Activated T-helper 17 cell treated with anti-CD3 and anti-CD28 coated beads, Interleukin-2, amount 50 U/mL, for 72 hours (primary cell): ENCODE measurements at regions not wholly inside any gene's neighbourhood (a gene's known extent, or its start where the extent isn't known, plus 50 kb on each side); places are given as distances from the start of the nearest gene placed in this dataset.
"Not testable (repeated sequence)": the region's sequence is repeated elsewhere in the genome, so short reads cannot be mapped to it uniquely, and the experiment has no call there.

ENCODE experiments used
- ATAC-seq: fragments of 150-1000 bp; cut with Tn5 transposase; replicated peaks from 2 replicates; pipeline ENCODE4 v1.10.0; 2021; ENCODE audit warnings: mild to moderate bottlenecking, moderate library complexity
- H3K27ac Mint-ChIP-seq: one replicate; pipeline ENCODE4 v1.8.0; 2022; ENCODE audit warnings: mixed read lengths
- H3K27me3 Mint-ChIP-seq: one replicate; pipeline ENCODE4 v1.8.0; 2022; ENCODE audit warnings: mixed read lengths
- H3K36me3 Mint-ChIP-seq: one replicate; pipeline ENCODE4 v1.8.0; 2022; ENCODE audit warnings: low read depth, mild to moderate bottlenecking, mixed read lengths
- H3K4me1 Mint-ChIP-seq: one replicate; pipeline ENCODE4 v1.8.0; 2022; ENCODE audit warnings: mixed read lengths
- H3K4me3 Mint-ChIP-seq: one replicate; pipeline ENCODE4 v1.8.0; 2022; ENCODE audit warnings: mild to moderate bottlenecking, mixed read lengths
- H3K9me3 Mint-ChIP-seq: one replicate; pipeline ENCODE4 v1.8.0; 2022; ENCODE audit warnings: mixed read lengths

DNA sequence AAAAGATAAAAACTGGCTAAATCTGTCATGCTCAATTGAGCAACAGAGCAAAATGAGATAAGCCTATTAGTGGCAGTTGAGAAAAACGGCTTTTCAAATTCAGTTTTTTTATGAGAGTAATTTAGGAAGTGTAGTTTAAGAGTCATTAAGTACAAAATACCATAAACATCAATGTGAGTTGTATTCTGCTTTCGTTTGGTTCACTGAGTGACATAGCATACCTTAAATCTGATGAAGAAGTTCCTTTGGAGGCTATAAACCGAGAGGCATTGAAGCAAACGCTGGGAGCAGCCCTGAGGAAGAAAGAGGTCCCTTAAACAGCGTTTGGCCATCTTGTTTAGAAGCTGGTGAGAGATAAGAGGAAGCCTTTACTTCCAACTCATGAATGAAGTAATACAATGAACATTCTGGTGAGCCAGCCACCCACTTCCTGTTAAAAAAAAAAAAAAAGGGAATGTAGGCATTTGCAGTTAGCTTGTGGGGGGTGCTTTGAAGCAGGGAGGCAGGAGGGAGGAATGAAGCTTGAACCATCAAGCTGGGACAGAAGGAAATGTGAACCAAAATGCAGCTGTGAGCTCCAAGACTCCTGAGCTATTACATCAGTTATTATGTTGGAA lies 132.3 kb downstream of the ZNF330 start:
- H3K27ac Mint-ChIP-seq, result no peak overlapping the region
- H3K4me3 Mint-ChIP-seq, result no peak overlapping the region
- H3K27me3 Mint-ChIP-seq, result no peaks in the 10 kb centered on the region
- H3K9me3 Mint-ChIP-seq, result no peaks in the 10 kb centered on the region
- no peaks in the 10 kb centered on the region for H3K4me1 Mint-ChIP-seq
- no peaks in the 10 kb centered on the region for H3K36me3 Mint-ChIP-seq
- ATAC-seq, result no peak

- Mint-ChIP-seq H3K27ac (no peak overlapping the region), H3K36me3 (no peaks in the 10 kb centered on the region), H3K9me3 (peaks cover 3% of the 10 kb centered on the region), H3K4me3 (no peak overlapping the region), H3K27me3 (peaks cover 3% of the 10 kb centered on the region), H3K4me1 (no peaks in the 10 kb centered on the region)
- no peak for ATAC-seq
Measured at GRCh38 chr4:141356321-141356962, 135.7 kb downstream of the ZNF330 start.

DNA sequence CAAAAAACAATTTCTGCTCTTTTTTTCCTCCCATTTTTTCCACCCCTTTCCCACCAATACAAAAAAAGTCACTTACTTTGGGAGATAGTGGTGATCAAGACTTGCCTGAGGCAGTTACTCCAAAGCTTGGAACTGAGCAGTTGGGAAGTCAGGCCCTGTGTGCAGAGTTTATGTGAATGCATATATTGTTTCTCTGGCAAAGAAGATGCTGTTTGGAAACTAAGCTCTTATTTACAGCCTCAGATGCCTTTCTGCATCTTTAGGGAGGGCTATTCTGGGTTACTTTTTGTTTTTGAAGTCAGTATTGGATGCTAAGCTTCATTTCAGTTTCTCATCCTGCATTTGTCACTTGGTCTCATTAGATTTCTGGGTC lies 136.3 kb downstream of the ZNF330 start:
- H3K9me3 Mint-ChIP-seq, result peaks cover 3% of the 10 kb centered on the region
- H3K36me3 Mint-ChIP-seq, result no peaks in the 10 kb centered on the region
- no peak for ATAC-seq
- H3K27ac Mint-ChIP-seq, result no peak overlapping the region
- H3K4me1 Mint-ChIP-seq, result no peaks in the 10 kb centered on the region
- H3K27me3 Mint-ChIP-seq, result peaks cover 3% of the 10 kb centered on the region
- H3K4me3 Mint-ChIP-seq, result no peak overlapping the region

GRCh38 chr4:141368241-141368640 lies 147.5 kb downstream of the ZNF330 start:
- not testable (repeated sequence) for ATAC-seq, H3K4me3 Mint-ChIP-seq, H3K27me3 Mint-ChIP-seq, H3K27ac Mint-ChIP-seq, H3K4me1 Mint-ChIP-seq, H3K36me3 Mint-ChIP-seq, H3K9me3 Mint-ChIP-seq

- Mint-ChIP-seq H3K27ac (no peak overlapping the region), H3K36me3 (no peaks in the 10 kb centered on the region), H3K4me3 (no peak overlapping the region), H3K4me1 (no peaks in the 10 kb centered on the region), H3K9me3 (peaks cover 4% of the 10 kb centered on the region), H3K27me3 (peaks cover 13% of the 10 kb centered on the region)
- no peak for ATAC-seq
Measured at GRCh38 chr4:141371206-141371605, 150.5 kb downstream of the ZNF330 start.

GRCh38 chr4:141375855-141376254 lies 155.2 kb downstream of the ZNF330 start:
- no peaks in the 10 kb centered on the region for H3K4me1 Mint-ChIP-seq
- H3K4me3 Mint-ChIP-seq, result no peak overlapping the region
- no peak for ATAC-seq
- no peaks in the 10 kb centered on the region for H3K36me3 Mint-ChIP-seq
- H3K27me3 Mint-ChIP-seq, result peaks cover 22% of the 10 kb centered on the region
- H3K27ac Mint-ChIP-seq, result no peak overlapping the region
- peaks cover 4% of the 10 kb centered on the region for H3K9me3 Mint-ChIP-seq

DNA sequence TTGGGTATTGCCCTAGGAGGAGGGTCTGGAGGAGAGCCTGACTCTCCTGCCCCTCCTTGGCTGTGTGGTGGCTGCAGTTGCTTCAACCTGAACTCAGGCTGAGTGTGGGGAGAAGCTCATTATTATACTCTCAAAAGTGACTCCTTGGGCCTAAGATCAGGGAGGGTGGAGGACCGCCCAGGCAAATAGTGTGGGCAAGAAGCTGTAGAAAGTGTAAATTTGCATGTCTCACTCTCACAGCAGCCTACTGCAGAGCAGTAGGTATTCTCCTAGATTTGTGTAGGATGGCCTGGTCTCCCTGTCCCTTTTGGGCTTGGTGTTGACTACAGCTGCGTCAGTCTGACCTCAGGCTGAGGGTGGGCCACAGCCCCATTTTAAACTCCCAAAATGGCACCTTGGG lies 156.1 kb downstream of the ZNF330 start:
- Mint-ChIP-seq H3K4me3 (no peak overlapping the region), H3K27me3 (peaks cover 22% of the 10 kb centered on the region), H3K36me3 (no peaks in the 10 kb centered on the region), H3K9me3 (peaks cover 4% of the 10 kb centered on the region), H3K4me1 (no peaks in the 10 kb centered on the region), H3K27ac (no peak overlapping the region)
- ATAC-seq, result no peak

DNA sequence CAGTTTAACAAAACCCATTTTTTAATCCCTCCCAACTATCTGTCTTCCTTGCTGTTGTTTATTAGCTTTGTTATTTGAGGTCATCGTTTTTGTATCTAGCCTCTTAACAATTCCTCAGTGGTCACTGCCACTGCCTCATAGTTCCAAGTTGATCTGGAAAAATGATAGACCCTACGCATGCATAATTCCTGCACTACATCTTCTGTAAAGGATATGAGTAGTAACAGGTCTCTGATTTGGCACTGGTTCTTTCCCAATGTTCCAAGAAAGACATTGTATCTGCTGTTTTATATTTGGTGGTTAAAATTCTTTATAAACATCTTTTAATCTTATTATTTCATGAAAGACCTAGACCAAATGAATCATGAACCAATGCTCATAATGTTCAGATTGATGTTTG lies 166.6 kb downstream of the ZNF330 start:
- Mint-ChIP-seq H3K36me3 (no peaks in the 10 kb centered on the region), H3K4me3 (no peak overlapping the region), H3K27me3 (peaks cover 9% of the 10 kb centered on the region), H3K4me1 (no peaks in the 10 kb centered on the region), H3K27ac (no peak overlapping the region), H3K9me3 (no peaks in the 10 kb centered on the region)
- no peak for ATAC-seq

DNA sequence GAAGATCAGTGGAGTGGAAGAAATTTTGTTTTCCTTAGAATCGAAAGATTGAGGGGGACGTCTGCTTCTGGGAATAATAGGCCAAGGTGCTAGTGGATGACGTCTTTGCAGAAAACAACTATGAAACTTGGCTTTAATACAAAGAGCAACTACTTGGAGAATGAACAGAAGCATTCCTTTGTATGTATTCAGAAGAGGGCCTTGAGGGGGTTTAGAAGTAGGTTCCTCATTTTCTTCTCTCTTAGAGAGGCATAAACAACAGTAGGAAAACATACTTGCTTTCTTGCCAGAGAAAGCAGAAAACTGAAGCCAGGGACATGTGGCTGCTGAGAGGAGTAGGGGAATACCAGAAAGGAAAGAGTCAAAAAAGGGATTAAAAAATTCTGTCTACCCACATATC lies 167.8 kb downstream of the ZNF330 start:
- Mint-ChIP-seq H3K36me3 (no peaks in the 10 kb centered on the region), H3K9me3 (no peaks in the 10 kb centered on the region), H3K27ac (no peak overlapping the region), H3K4me1 (no peaks in the 10 kb centered on the region), H3K27me3 (peaks cover 9% of the 10 kb centered on the region), H3K4me3 (no peak overlapping the region)
- ATAC-seq, result no peak

DNA sequence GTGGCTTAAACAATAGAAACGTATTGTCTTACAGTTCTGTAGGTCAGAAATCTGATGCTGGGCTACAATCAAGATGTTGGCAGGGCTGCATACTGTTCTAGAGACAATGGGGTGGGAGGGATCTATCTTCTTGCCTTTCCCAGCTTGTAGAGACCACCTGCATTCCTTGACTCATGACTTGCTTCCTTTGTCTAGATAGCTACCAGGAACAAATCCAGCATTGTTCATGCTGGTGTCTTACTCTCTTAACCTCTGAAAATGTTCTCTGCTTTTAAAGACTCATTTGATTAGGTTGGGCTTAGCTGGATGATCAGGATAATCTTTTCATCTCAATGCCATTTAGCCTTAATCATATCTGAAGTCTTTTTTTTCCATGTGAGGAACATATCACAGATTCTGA lies 169.0 kb downstream of the ZNF330 start:
- Mint-ChIP-seq H3K4me3 (no peak overlapping the region), H3K9me3 (no peaks in the 10 kb centered on the region), H3K4me1 (no peaks in the 10 kb centered on the region), H3K36me3 (no peaks in the 10 kb centered on the region), H3K27me3 (peaks cover 9% of the 10 kb centered on the region), H3K27ac (no peak overlapping the region)
- ATAC-seq, result no peak

- Mint-ChIP-seq H3K4me1 (no peaks in the 10 kb centered on the region), H3K36me3 (no peaks in the 10 kb centered on the region), H3K9me3 (no peaks in the 10 kb centered on the region), H3K27me3 (peaks cover 12% of the 10 kb centered on the region), H3K27ac (no peak overlapping the region), H3K4me3 (no peak overlapping the region)
- peak; percentile 21 for ATAC-seq
Measured at GRCh38 chr4:141390571-141390970, 169.9 kb downstream of the ZNF330 start.

DNA sequence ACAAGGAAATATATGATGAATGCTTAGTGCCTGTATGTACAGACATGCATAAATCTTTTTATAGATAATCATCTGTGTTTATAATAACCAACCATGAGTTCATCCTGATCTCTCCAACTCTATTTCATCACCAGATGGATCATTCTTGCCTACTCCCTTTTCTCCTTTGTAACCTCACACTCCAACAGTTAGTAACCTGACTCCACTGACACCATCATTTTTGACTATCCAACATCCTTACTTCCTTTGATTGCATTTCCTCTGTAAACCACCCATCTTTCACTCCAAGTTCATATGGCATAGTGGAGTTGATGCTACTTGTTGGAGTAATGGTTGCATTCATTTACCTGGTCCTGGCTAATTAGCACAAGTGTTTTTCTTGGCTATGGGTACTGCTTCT lies 170.6 kb downstream of the ZNF330 start:
- ATAC-seq, result no peak
- Mint-ChIP-seq H3K27ac (no peak overlapping the region), H3K4me3 (no peak overlapping the region), H3K4me1 (no peaks in the 10 kb centered on the region), H3K27me3 (peaks cover 12% of the 10 kb centered on the region), H3K9me3 (no peaks in the 10 kb centered on the region), H3K36me3 (no peaks in the 10 kb centered on the region)

DNA sequence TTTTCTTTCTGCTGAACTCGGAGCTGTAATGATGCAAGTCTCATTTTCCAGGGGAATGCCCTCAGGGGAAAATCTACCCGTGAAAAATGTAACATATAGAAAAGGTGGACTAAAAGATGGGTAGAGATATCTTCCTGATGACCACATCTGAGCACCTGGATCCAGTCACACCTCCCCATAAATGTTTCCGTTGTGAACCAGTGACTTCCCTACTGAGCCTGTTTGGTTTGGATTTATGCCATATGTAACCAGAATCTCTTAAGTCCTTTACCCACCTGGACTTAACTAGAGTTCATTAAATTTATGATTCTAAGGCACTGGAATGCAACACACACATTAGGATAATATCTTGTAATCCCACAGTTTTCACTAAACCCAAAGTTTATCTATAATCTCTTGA lies 171.1 kb downstream of the ZNF330 start:
- peaks cover 12% of the 10 kb centered on the region for H3K27me3 Mint-ChIP-seq

GRCh38 chr4:141395246-141395830 lies 174.6 kb downstream of the ZNF330 start:
- no peaks in the 10 kb centered on the region for H3K9me3 Mint-ChIP-seq
- H3K36me3 Mint-ChIP-seq, result no peaks in the 10 kb centered on the region
- H3K4me3 Mint-ChIP-seq, result no peak overlapping the region
- H3K27me3 Mint-ChIP-seq, result peaks cover 11% of the 10 kb centered on the region
- no peaks in the 10 kb centered on the region for H3K4me1 Mint-ChIP-seq
- no peak for ATAC-seq
- H3K27ac Mint-ChIP-seq, result no peak overlapping the region

More for the DNA sequence above, 171.1 kb downstream of the ZNF330 start:
- no peak overlapping the region for H3K4me3 Mint-ChIP-seq
- no peaks in the 10 kb centered on the region for H3K4me1 Mint-ChIP-seq
- no peaks in the 10 kb centered on the region for H3K36me3 Mint-ChIP-seq
- H3K9me3 Mint-ChIP-seq, result no peaks in the 10 kb centered on the region
- ATAC-seq, result no peak
- no peak overlapping the region for H3K27ac Mint-ChIP-seq

- H3K27ac Mint-ChIP-seq, result no peak overlapping the region
- H3K36me3 Mint-ChIP-seq, result no peaks in the 10 kb centered on the region
- H3K27me3 Mint-ChIP-seq, result peaks cover 11% of the 10 kb centered on the region
- ATAC-seq, result no peak
- H3K9me3 Mint-ChIP-seq, result no peaks in the 10 kb centered on the region
- no peaks in the 10 kb centered on the region for H3K4me1 Mint-ChIP-seq
- H3K4me3 Mint-ChIP-seq, result no peak overlapping the region
Measured at GRCh38 chr4:141395919-141396318, 175.2 kb downstream of the ZNF330 start.
